ENCODE measurements at regions not wholly inside any gene's neighbourhood (a gene's known extent, or its start where the extent isn't known, plus 50 kb on each side); places are given as distances from the start of the nearest gene placed in this dataset.

DNA sequence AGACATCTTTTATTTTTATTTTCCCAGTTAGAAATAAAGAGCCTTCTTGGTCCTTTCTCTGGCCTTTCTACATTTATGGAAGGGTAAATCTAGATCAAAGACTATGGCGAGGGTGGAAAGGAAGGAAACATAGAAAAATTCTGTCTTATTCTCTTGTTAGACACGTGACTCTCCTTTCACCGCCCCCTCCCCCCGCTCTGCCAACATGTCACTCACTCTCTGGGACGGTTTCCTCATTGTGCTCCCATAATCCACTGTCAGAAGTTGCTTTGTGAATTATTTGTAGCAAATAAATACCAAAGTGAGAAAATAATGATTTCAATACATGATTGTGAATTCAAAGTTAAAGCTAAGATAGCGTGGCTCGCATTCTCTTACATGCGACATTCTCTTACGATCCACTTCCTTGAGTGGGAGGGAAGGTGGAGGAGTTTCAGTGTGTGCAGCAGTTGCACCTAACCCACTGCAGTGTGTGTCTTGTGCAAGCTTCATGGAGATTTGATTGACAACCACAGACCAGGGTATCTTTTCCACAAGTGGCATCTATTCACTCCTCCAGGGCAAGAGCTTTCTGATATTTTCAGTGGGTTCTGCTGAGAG is 423.0 kb upstream of the KIF2A start:
- no peak overlapping the region for H3K27ac ChIP-seq (ENCODE audit: low read length)
- H3K9me3 ChIP-seq (ENCODE audit: control insufficient read depth, low read length), result no peaks in the 10 kb centered on the region
- no peak for ATAC-seq
- no peak for DNase-seq
- intact Hi-C loops (cut with DNase I), result no loop called here
- H3K4me3 ChIP-seq (ENCODE audit: low read length), result no peak overlapping the region
- no peaks in the 10 kb centered on the region for H3K27me3 ChIP-seq (ENCODE audit: control insufficient read depth, insufficient read depth)
- no peaks in the 10 kb centered on the region for H3K4me1 ChIP-seq (ENCODE audit: control insufficient read depth, insufficient read depth, low read length)
- 72% methylated on average over 9 of the region's 9 CpGs for WGBS

DNA sequence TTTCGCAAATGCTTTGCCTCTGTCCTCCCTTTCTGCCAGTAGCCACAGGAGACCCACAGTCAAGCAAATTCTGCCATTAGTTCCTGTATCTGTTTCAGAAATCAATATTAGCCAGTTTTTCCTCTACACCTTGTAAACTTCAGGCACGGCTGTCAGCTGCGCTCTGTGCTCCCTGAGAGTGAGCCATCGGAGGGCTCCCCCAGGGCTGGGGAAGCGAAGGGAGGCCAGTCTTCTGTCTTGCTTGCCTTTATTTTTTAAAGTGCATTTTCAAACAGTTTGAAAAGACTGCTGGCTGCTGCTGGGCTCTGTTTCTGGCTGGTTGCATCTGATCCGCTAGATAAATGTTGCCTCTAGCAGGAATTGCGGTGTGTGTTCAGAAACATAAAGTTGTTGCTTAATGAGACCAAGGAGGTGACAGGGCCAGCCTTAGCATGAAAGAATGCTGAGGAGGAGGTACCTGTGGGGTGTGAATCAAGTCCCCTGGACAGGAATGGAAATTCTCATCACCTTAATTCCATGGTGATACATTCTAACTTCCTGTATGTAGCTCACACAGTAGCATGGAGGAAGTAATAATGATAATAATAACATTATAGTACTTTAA is 421.7 kb upstream of the KIF2A start:
- Histone ChIP-seq H3K27me3 (ENCODE audit: control insufficient read depth, insufficient read depth) (no peaks in the 10 kb centered on the region), H3K4me1 (ENCODE audit: control insufficient read depth, insufficient read depth, low read length) (no peaks in the 10 kb centered on the region), H3K9me3 (ENCODE audit: control insufficient read depth, low read length) (no peaks in the 10 kb centered on the region), H3K4me3 (ENCODE audit: low read length) (no peak overlapping the region), H3K27ac (ENCODE audit: low read length) (no peak overlapping the region)
- DNase-seq (no peak), ATAC-seq (no peak)
- WGBS, result 88% methylated on average over 7 of the region's 7 CpGs
- intact Hi-C loops (cut with DNase I), result no loop called here

DNA sequence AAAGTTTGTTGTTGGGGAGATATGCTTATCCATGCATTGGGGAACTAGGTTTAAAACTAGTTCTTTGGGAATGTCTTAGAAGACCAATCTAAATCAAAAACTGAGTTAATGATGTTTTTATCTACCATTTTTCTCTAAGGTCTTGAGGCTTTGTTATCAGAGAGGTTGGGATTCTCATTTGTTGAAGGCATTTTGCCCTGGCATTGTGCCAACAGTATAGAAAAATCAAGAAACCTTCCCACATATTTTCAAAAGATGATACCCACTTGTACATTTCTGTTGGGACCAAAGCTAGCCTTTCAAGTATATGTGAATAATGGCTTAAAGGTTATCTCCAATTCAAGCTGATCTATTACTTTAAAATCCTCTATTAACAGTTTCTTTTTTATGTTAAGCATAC is 419.8 kb upstream of the KIF2A start:
- Histone ChIP-seq H3K9me3 (ENCODE audit: control insufficient read depth, low read length) (no peaks in the 10 kb centered on the region), H3K4me1 (ENCODE audit: control insufficient read depth, insufficient read depth, low read length) (no peaks in the 10 kb centered on the region), H3K4me3 (ENCODE audit: low read length) (no peak overlapping the region), H3K27ac (ENCODE audit: low read length) (no peak overlapping the region), H3K27me3 (ENCODE audit: control insufficient read depth, insufficient read depth) (no peaks in the 10 kb centered on the region)
- DNase-seq, result no peak
- intact Hi-C loops (cut with DNase I), result no loop called here
- no peak for ATAC-seq

DNA sequence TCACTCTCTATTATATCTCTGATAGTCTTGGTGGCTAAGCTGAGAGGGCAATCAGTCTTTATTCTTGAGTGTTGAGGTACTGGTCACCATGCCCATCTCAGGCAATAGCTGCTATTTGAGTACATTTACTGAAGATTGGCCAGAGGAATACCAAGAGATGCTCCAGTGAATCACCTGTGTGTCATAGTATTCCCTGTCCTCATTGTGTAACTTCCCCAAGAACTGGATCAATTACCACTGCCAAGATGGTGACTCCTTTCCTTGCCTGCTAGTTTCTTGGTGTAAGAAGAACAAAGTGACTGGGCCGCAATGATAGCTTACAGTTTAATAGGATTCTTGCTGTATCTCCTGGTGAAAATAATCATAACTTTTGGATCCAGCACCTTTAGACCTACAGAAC is 418.7 kb upstream of the KIF2A start:
- WGBS, result 98% methylated on average over 1 of the region's 1 CpG
- ATAC-seq, result no peak
- Histone ChIP-seq H3K4me1 (ENCODE audit: control insufficient read depth, insufficient read depth, low read length) (no peaks in the 10 kb centered on the region), H3K27me3 (ENCODE audit: control insufficient read depth, insufficient read depth) (no peaks in the 10 kb centered on the region), H3K4me3 (ENCODE audit: low read length) (no peak overlapping the region), H3K27ac (ENCODE audit: low read length) (no peak overlapping the region), H3K9me3 (ENCODE audit: control insufficient read depth, low read length) (no peaks in the 10 kb centered on the region)
- intact Hi-C loops (cut with DNase I), result no loop called here
- no peak for DNase-seq

DNA sequence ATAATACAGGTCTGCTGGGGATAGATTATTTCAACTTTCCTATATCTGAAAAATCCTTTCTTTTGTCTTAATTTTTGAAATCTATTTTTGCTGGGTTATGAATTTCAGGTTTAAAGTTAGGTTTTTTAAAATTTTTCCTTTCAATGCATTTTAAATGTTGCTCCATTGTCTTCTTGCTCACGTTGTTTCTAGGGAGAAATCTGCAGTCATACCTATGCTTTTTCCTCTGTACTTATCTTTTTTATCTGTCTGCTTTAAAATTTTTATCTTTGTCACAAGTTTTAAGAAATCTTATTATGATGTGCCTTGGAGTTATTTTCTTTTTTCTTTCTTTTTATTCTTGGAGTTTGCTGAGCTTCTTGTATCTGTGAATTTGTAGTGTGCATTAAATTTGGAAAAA is 412.0 kb upstream of the KIF2A start:
- no peak for ATAC-seq
- no peak for DNase-seq
- intact Hi-C loops (cut with DNase I), result no loop called here
- no peak overlapping the region for H3K4me3 ChIP-seq (ENCODE audit: low read length)
- H3K4me1 ChIP-seq (ENCODE audit: control insufficient read depth, insufficient read depth, low read length), result no peaks in the 10 kb centered on the region
- no peaks in the 10 kb centered on the region for H3K9me3 ChIP-seq (ENCODE audit: control insufficient read depth, low read length)
- no peaks in the 10 kb centered on the region for H3K27me3 ChIP-seq (ENCODE audit: control insufficient read depth, insufficient read depth)
- H3K27ac ChIP-seq (ENCODE audit: low read length), result no peak overlapping the region
- WGBS, result 74% methylated on average over 1 of the region's 1 CpG

DNA sequence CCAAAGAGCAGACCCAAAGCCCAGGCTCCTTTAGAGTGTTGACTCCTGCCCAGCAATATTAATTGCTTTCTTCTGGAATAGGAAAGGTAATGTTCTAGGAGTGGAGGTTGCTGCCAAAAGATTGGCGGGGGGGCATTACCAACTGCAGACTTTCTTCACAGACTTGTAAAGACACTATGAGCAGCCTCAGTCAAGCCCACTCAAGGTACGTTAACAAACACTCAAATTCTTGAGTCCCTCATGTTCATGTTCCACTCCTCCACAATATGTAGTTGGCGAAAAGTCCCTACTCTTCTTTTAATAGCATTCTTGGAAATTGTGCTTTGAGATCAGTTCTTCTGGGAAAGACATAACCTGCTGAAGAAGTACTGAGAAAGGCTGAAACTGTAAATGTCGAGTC is 409.2 kb upstream of the KIF2A start:
- intact Hi-C loops (cut with DNase I), result no loop called here
- WGBS, result 82% methylated on average over 4 of the region's 4 CpGs
- no peak overlapping the region for H3K4me3 ChIP-seq (ENCODE audit: low read length)
- H3K27ac ChIP-seq (ENCODE audit: low read length), result no peak overlapping the region
- ATAC-seq (no peak), DNase-seq (no peak)
- H3K27me3 ChIP-seq (ENCODE audit: control insufficient read depth, insufficient read depth), result no peaks in the 10 kb centered on the region
- no peaks in the 10 kb centered on the region for H3K4me1 ChIP-seq (ENCODE audit: control insufficient read depth, insufficient read depth, low read length)
- no peaks in the 10 kb centered on the region for H3K9me3 ChIP-seq (ENCODE audit: control insufficient read depth, low read length)

DNA sequence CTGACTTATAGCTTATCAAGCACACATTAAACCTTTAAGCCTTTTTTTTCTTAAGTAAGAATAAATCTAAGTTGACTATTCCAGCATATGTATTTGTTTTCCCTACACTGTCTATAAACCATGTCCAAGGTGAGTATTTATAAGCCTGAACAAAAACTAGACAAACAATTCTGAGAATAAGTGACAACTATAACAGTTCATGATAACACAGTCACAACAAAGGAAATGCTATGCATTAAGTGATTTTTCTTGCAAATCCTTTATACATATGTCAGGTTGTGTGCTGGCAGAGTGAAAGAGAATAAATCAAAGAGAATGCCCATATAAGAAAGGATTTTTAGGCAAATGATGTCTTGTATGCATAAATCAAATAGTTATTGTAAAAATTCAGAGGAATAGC is 408.8 kb upstream of the KIF2A start:
- H3K9me3 ChIP-seq (ENCODE audit: control insufficient read depth, low read length), result no peaks in the 10 kb centered on the region
- no peaks in the 10 kb centered on the region for H3K4me1 ChIP-seq (ENCODE audit: control insufficient read depth, insufficient read depth, low read length)

DNA sequence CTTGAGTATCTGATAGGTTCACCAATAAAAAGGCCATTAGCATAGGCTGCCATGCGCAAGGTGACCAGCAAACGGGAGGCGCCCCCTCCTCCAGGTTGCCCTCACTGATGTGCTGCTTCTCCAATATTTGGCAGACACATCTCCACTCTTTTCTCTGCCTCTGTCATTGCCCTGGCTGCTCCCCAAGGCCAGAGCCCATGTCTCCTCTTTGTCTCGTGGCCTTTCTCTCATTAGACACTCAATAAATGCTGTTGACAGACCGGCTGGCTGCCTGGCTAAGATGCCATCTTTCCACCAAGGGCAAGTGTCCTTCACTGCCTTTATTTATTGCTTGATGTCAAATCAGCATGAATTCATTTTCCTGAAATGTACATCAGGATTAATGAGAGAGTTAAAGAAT is 404.0 kb upstream of the KIF2A start:
- intact Hi-C loops (cut with DNase I), result no loop called here
- Histone ChIP-seq H3K27ac (ENCODE audit: low read length) (no peak overlapping the region), H3K9me3 (ENCODE audit: control insufficient read depth, low read length) (no peaks in the 10 kb centered on the region), H3K4me3 (ENCODE audit: low read length) (no peak overlapping the region), H3K4me1 (ENCODE audit: control insufficient read depth, insufficient read depth, low read length) (no peaks in the 10 kb centered on the region), H3K27me3 (ENCODE audit: control insufficient read depth, insufficient read depth) (no peaks in the 10 kb centered on the region)
- ATAC-seq (no peak), DNase-seq (no peak)
- 86% methylated on average over 5 of the region's 5 CpGs for WGBS

More for the DNA sequence above, 408.8 kb upstream of the KIF2A start:
- ATAC-seq (no peak), DNase-seq (no peak)
- H3K27ac ChIP-seq (ENCODE audit: low read length), result no peak overlapping the region
- intact Hi-C loops (cut with DNase I), result no loop called here
- H3K4me3 ChIP-seq (ENCODE audit: low read length), result no peak overlapping the region
- H3K27me3 ChIP-seq (ENCODE audit: control insufficient read depth, insufficient read depth), result no peaks in the 10 kb centered on the region

DNA sequence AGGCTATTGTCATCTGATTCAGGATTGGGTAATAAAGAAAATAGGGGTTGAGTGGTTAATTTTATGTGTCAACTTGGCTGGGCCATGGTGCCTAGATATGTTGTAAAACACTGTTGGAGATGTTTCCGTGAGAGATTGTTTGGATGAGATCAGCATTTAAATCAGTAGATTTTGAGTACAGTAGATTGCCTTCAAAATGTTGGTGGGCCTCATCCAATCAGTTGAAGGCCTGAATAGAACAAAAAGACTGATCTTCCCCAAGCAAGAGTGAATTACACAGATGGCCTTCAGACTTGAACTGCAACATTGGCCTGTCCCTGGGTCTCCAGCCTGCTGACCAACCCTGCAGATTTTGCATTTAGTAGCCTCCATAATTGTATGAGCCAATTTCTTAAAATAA is 401.3 kb upstream of the KIF2A start:
- ATAC-seq (no peak), DNase-seq (no peak)
- Histone ChIP-seq H3K27ac (ENCODE audit: low read length) (no peak overlapping the region), H3K4me1 (ENCODE audit: control insufficient read depth, insufficient read depth, low read length) (no peaks in the 10 kb centered on the region), H3K9me3 (ENCODE audit: control insufficient read depth, low read length) (no peaks in the 10 kb centered on the region), H3K27me3 (ENCODE audit: control insufficient read depth, insufficient read depth) (no peaks in the 10 kb centered on the region), H3K4me3 (ENCODE audit: low read length) (no peak overlapping the region)
- intact Hi-C loops (cut with DNase I), result no loop called here
- 74% methylated on average over 1 of the region's 1 CpG for WGBS

DNA sequence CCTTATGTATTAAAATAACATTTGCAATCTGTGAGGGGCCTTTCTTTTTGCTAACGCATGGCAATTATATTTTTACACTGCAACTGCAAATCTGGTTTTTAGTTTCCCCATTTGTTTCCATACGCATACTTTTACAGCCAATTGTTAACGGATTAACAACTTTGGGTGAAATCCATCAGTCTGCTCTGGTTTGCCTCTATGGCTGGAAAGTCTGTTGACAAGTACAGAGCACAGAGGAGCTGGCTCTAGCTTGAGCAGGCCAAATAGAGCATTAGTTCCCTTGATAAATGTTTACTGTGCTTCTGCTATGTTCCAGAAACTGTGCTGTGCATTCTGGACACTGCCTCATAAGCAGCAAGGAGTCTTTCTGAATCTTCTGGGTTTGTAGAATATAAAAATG is 400.4 kb upstream of the KIF2A start:
- Histone ChIP-seq H3K27me3 (ENCODE audit: control insufficient read depth, insufficient read depth) (no peaks in the 10 kb centered on the region), H3K27ac (ENCODE audit: low read length) (no peak overlapping the region), H3K4me1 (ENCODE audit: control insufficient read depth, insufficient read depth, low read length) (no peaks in the 10 kb centered on the region), H3K4me3 (ENCODE audit: low read length) (no peak overlapping the region), H3K9me3 (ENCODE audit: control insufficient read depth, low read length) (no peaks in the 10 kb centered on the region)
- intact Hi-C loops (cut with DNase I), result no loop called here
- DNase-seq (no peak), ATAC-seq (no peak)
- WGBS, result 43% methylated on average over 3 of the region's 3 CpGs

DNA sequence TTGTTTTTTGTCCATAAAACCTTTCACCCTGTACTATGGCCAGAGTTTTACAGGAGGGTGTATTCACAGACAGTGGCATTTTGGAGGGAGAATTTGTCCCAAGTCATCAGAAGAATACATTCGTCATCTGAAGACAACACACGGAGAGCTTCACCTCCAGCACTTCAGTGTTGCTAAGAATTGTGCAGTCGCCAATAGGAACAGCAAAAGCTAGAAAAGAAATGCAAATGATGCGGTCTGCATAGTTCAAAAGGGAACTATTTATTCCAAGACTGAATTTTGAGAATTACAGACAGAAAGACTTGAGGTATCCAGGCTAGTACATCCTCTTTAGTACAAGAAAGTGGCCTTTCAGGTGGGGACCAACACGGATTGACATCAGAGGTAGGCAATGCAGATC is 399.2 kb upstream of the KIF2A start:
- DNase-seq (no peak), ATAC-seq (no peak)
- Histone ChIP-seq H3K9me3 (ENCODE audit: control insufficient read depth, low read length) (no peaks in the 10 kb centered on the region), H3K27ac (ENCODE audit: low read length) (no peak overlapping the region), H3K4me1 (ENCODE audit: control insufficient read depth, insufficient read depth, low read length) (no peaks in the 10 kb centered on the region), H3K4me3 (ENCODE audit: low read length) (no peak overlapping the region), H3K27me3 (ENCODE audit: control insufficient read depth, insufficient read depth) (no peaks in the 10 kb centered on the region)
- 83% methylated on average over 5 of the region's 5 CpGs for WGBS
- intact Hi-C loops (cut with DNase I), result no loop called here

DNA sequence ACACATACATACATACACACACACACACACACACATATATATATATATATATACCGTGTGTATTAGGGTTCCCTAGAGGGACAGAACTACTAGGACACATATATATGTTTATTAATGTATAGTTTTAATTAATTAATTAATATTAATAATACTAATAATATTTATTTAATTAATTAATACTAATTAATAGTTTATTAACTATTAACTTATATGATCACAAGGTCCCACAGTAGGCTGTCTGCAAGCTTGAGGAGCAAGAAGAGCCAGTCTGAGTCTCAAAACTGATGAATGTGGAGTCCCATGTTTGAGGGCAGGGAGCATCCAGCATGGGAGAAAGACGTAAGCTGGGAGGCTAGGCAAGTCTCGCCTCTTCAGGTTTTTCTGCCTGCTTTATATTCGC is 398.0 kb upstream of the KIF2A start:
- no peak overlapping the region for H3K4me3 ChIP-seq (ENCODE audit: low read length)
- WGBS, result 89% methylated on average over 4 of the region's 4 CpGs
- H3K27ac ChIP-seq (ENCODE audit: low read length), result no peak overlapping the region
- intact Hi-C loops (cut with DNase I), result no loop called here
- no peak for DNase-seq
- H3K9me3 ChIP-seq (ENCODE audit: control insufficient read depth, low read length), result peaks cover 2% of the 10 kb centered on the region
- H3K27me3 ChIP-seq (ENCODE audit: control insufficient read depth, insufficient read depth), result no peaks in the 10 kb centered on the region
- H3K4me1 ChIP-seq (ENCODE audit: control insufficient read depth, insufficient read depth, low read length), result no peaks in the 10 kb centered on the region
- no peak for ATAC-seq

Data from right cardiac atrium (tissue), 5 donors.